HEK293T (cell line): ENCODE measurements at regions not wholly inside any gene's neighbourhood (a gene's known extent, or its start where the extent isn't known, plus 50 kb on each side); places are given as distances from the start of the nearest gene placed in this dataset.

Experiments
- CTCF ChIA-PET: fragments of 350-600 bp; formaldehyde crosslinking; extraction: SDS; loops from one replicate; lab custom pipeline; 2021; ENCODE audit warnings: antibody characterized with exemption, inconsistent platforms; lab: Yijun Ruan, JAX
- POLR2A ChIA-PET: fragments of 350-600 bp; formaldehyde crosslinking; extraction: SDS; loops from one replicate; lab custom pipeline; 2020; ENCODE audit warnings: antibody characterized with exemption, inconsistent platforms; lab: Yijun Ruan, JAX
- DNase-seq: peaks from one replicate; pipeline ENCODE4 v3.0.0; 2012; ENCODE audit warnings: mixed read lengths; ENCODE audit errors: extremely low spot score
- ARNT ChIP-seq: fragments of 450-650 bp; IDR thresholded peaks from 2 replicates; pipeline ENCODE4 v1.6.1; 2017; ENCODE audit warnings: mild to moderate bottlenecking
- BHLHE40 ChIP-seq: fragments of 450-650 bp; IDR thresholded peaks from 2 replicates; pipeline ENCODE4 v1.6.1; 2016; ENCODE audit warnings: mild to moderate bottlenecking, moderate library complexity, borderline replicate concordance
- CTBP1 ChIP-seq: fragments of 450-650 bp; IDR thresholded peaks from 2 replicates; pipeline ENCODE4 v1.6.1; 2016; ENCODE audit warnings: borderline replicate concordance
- ELF4 ChIP-seq: fragments of 450-650 bp; IDR thresholded peaks from 2 replicates; pipeline ENCODE4 v1.6.1; 2017; ENCODE audit warnings: antibody characterized with exemption
- FOXA1 ChIP-seq: fragments of 450-650 bp; IDR thresholded peaks from 2 replicates; pipeline ENCODE4 v1.6.1; 2016; ENCODE audit warnings: mild to moderate bottlenecking
- FOXK2 ChIP-seq: fragments of 450-650 bp; IDR thresholded peaks from 2 replicates; pipeline ENCODE4 v1.6.1; 2016; ENCODE audit warnings: mild to moderate bottlenecking
- FOXM1 ChIP-seq: fragments of 450-650 bp; IDR thresholded peaks from 2 replicates; pipeline ENCODE4 v1.6.1; 2017; ENCODE audit warnings: mild to moderate bottlenecking, borderline replicate concordance
- HDGF ChIP-seq: fragments of 450-650 bp; IDR thresholded peaks from 2 replicates; pipeline ENCODE4 v1.6.1; 2017; ENCODE audit warnings: antibody characterized with exemption, borderline replicate concordance
- L3MBTL2 ChIP-seq: fragments of 450-650 bp; conservative IDR thresholded peaks from 2 replicates; pipeline ENCODE4 v1.6.1; 2016; ENCODE audit warnings: mild to moderate bottlenecking
- LEF1 ChIP-seq: fragments of 450-650 bp; IDR thresholded peaks from 2 replicates; pipeline ENCODE4 v1.6.1; 2017; ENCODE audit warnings: mild to moderate bottlenecking, borderline replicate concordance
- NFRKB ChIP-seq: fragments of 450-650 bp; IDR thresholded peaks from 2 replicates; pipeline ENCODE4 v1.6.1; 2016; ENCODE audit warnings: mild to moderate bottlenecking, moderate library complexity
- PKNOX1 ChIP-seq: fragments of 450-650 bp; IDR thresholded peaks from 2 replicates; pipeline ENCODE4 v1.6.1; 2016
- SP1 ChIP-seq: fragments of 450-650 bp; IDR thresholded peaks from 2 replicates; pipeline ENCODE4 v1.6.1; 2017
- SUZ12 ChIP-seq: fragments of 450-650 bp; IDR thresholded peaks from 2 replicates; pipeline ENCODE4 v1.6.1; 2016; ENCODE audit warnings: mild to moderate bottlenecking
- TARDBP ChIP-seq: fragments of 450-650 bp; IDR thresholded peaks from 2 replicates; pipeline ENCODE4 v1.6.1; 2016
- ZNF384 ChIP-seq: fragments of 450-650 bp; IDR thresholded peaks from 2 replicates; pipeline ENCODE4 v1.6.1; 2016

DNA sequence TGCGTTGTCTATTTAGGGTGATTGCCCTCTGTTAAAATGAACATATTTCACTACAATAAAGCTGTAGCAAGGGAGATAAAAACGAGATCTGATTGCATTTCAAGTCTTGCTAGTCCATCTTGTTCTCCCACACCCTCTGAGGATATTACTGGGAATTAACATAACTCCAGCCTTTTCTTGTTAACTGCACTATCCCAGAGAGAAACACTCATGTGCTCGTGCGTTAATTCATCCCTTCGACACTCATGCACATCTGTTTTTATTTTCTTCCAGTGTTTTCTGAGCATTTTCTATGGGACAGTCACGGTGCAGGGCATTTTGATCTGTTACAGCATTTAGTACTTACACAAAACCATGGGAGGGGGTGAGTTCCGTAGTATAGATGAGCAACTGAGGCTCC, 202.1 kb downstream of the CYLD start:
- CTCF ChIA-PET: no interaction called here

DNA sequence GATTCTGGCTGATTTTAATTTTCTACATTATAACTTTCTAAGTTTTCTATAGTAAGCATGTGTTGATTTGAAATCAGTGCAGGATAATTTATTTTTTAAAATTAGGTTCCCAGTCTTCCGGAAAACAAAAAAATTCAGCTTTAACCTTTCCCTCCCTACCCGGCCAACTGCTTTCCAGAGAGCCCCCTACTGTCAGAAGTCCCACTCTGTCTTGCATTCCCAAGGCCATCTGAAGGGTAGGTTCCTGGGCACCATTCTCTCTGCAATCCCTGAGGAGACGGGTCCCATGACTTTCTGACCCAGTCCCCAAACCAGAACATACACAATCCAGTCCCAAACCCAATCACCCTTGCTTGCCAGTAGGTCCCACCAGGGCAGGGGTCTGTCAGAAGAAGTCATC, 200.3 kb downstream of the CYLD start:
- DNase-seq: no peak
- no peak for TF ChIP-seq LEF1
- no peak for TF ChIP-seq FOXK2
- no peak for TF ChIP-seq FOXA1
- no peak for TF ChIP-seq SP1
- no peak for TF ChIP-seq NFRKB
- ChIA-PET POLR2A (no interaction called here), CTCF (no interaction called here)

More for the DNA sequence above, 202.1 kb downstream of the CYLD start:
- POLR2A ChIA-PET: no interaction called here
- no peak for DNase-seq
- no peak for TF ChIP-seq FOXK2

DNA sequence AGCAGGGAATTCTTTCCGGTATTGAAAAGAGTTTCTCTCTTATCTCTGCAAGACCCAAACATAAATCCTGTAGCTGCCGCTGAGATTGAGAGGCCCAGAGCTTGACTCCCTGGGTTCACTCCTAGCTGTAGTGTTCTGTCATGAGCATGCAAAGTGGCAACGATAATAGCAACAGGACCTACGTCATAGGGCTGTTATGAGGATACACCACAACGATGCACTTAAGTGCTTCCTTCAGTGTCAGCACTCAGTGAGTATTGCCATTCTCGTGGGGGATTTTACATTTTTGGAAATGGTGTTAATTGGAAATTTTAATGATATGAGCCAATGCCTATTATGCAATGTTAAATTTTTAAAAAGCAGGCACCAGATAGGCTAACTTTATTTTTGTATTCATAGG, 199.8 kb downstream of the CYLD start:
- TF ChIP-seq HDGF: no peak
- TF ChIP-seq NFRKB: no peak
- TF ChIP-seq FOXA1: no peak
- no peak for TF ChIP-seq ELF4
- no peak for TF ChIP-seq PKNOX1
- TF ChIP-seq LEF1: no peak
- no peak for TF ChIP-seq ARNT
- no peak for TF ChIP-seq CTBP1
- ChIA-PET POLR2A (no interaction called here), CTCF (no interaction called here)

DNA sequence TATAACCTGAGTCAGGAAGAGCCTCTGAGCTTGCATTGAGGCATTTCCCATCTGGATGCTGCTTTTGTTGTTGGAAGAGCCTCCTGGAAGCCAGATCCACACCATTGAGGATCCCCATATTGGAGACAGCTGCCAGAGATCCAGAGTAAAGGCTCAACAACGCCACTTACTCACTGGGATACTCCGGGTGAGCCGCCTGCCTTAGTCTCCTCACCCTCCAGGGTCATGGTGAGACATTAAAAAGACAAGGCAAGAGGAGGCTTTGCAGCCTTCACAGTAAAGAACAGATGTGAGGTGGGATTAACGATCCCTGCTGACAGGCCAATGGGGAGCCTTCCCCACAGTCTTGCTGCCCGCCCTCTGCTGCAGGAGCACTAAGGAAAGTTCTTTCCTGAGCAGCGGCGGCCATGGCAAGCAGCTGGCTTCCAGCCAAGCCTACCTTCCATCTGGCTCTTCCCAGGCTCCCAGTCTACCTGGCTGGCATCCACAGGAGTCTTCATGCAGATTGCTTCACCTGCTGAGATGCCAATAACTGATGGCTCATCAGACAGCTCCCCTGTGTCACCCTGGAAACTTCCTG, 198.5 kb downstream of the CYLD start:
- DNase-seq: no peak
- CTCF ChIA-PET: no interaction called here
- TF ChIP-seq TARDBP (no peak), FOXK2 (no peak), FOXM1 (no peak), BHLHE40 (no peak), NFRKB (no peak), HDGF (no peak), ARNT (no peak), LEF1 (no peak), ELF4 (no peak)
- POLR2A ChIA-PET: no interaction called here

More for the DNA sequence above, 199.8 kb downstream of the CYLD start:
- DNase-seq: no peak

DNA sequence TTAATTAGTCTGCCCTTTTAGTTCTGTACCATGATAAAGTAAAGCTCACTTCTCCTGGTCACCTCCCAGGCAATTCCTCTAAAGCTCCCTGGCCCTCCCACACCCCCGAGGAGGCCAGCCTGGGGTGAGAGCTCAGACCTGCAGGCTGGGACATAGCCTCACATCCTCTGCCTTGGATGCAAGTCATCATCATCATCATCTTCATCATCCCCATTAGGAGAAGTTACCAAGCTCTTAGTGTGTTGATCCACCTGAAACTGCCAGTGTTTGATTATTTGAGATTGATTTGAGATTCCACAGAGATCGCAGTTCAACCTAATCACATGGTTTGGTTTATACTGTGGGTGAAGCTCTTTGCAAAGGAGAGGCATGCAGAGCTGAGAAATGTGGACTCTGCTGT, 197.5 kb downstream of the CYLD start:
- CTCF ChIA-PET: no interaction called here
- no peak for DNase-seq
- TF ChIP-seq CTBP1: no peak
- TF ChIP-seq FOXK2: no peak
- TF ChIP-seq HDGF: no peak
- no peak for TF ChIP-seq L3MBTL2
- TF ChIP-seq FOXA1: no peak
- TF ChIP-seq ELF4: no peak
- TF ChIP-seq FOXM1: no peak
- POLR2A ChIA-PET: no interaction called here

- CTCF ChIA-PET: no interaction called here
- DNase-seq: no peak
- POLR2A ChIA-PET: no interaction called here
- TF ChIP-seq CTBP1 (no peak), HDGF (no peak), FOXK2 (no peak), ZNF384 (no peak), FOXM1 (no peak), BHLHE40 (no peak), L3MBTL2 (no peak)
Measured at GRCh38 chr16:50938932-50939331, 197.0 kb downstream of the CYLD start.

DNA sequence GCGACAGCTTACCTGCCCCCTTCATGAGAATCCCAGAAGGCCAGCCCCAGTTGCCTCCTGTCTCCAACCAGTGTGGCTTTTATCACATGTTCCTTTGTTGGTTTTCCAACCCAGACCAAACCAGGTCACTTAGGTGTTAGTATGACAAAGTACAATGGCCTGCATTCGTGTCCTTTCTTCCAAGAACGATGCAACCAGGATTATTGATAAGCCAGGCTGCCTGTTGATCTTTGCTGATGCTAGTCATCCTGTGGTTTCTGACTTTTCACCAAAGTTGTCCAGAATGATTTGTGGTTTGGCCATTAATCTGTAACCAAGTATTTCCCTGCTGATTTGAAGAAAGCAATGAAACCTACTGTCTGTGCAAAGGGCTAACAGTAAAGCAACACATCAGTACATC, 191.4 kb downstream of the CYLD start:
- no peak for DNase-seq
- POLR2A ChIA-PET: no interaction called here
- CTCF ChIA-PET: no interaction called here
- TF ChIP-seq HDGF: no peak
- TF ChIP-seq NFRKB: no peak
- no peak for TF ChIP-seq L3MBTL2
- TF ChIP-seq BHLHE40: no peak
- no peak for TF ChIP-seq ELF4
- no peak for TF ChIP-seq SP1
- no peak for TF ChIP-seq SUZ12
- no peak for TF ChIP-seq FOXA1
- TF ChIP-seq ZNF384: no peak
- no peak for TF ChIP-seq FOXK2

GRCh38 chr16:50932348-50932935, 190.6 kb downstream of the CYLD start:
- DNase-seq: no peak
- ChIA-PET POLR2A (no interaction called here), CTCF (no interaction called here)
- no peak for TF ChIP-seq FOXM1
- TF ChIP-seq NFRKB: no peak
- no peak for TF ChIP-seq TARDBP
- TF ChIP-seq L3MBTL2: no peak
